ENCODE measurements at regions not wholly inside any gene's neighbourhood (a gene's known extent, or its start where the extent isn't known, plus 50 kb on each side); places are given as distances from the start of the nearest gene placed in this dataset.

GRCh38 chr5:1934056-1934394 is 51.3 kb upstream of the IRX4 start:
- TF ChIP-seq CTCF (conservative IDR thresholded peaks at IDR 0.05; ENCODE audit: low read length) (no peak), EZH2phosphoT487 (IDR thresholded peaks at IDR 0.05; ENCODE audit: borderline replicate concordance) (no peak)

All from Loucy (cell line).